ENCODE measurements at regions not wholly inside any gene's neighbourhood (a gene's known extent, or its start where the extent isn't known, plus 50 kb on each side); places are given as distances from the start of the nearest gene placed in this dataset.

GRCh38 chr2:71811726-71812125 is 335.9 kb downstream of the CYP26B1 start:
- no peak overlapping the region for H3K27ac ChIP-seq (ENCODE audit: low read depth, low read length)
- H3K79me2 ChIP-seq (ENCODE audit: control insufficient read depth, insufficient read depth, low read length, unreplicated experiment) = no peaks in the 10 kb centered on the region
- H3K27me3 ChIP-seq (ENCODE audit: insufficient read depth, low read length) = peaks cover 66% of the 10 kb centered on the region
- no peaks in the 10 kb centered on the region for H3K36me3 ChIP-seq (ENCODE audit: insufficient read depth, low read length)
- no peak overlapping the region for H3K4me3 ChIP-seq (ENCODE audit: low read depth, low read length)
- no peak overlapping the region for H2AFZ ChIP-seq (ENCODE audit: low read length, unreplicated experiment)
- no peaks in the 10 kb centered on the region for H3K4me1 ChIP-seq (ENCODE audit: control insufficient read depth, insufficient read depth, low read length, unreplicated experiment)

- Histone ChIP-seq H3K4me1 (ENCODE audit: control insufficient read depth, insufficient read depth, low read length, unreplicated experiment) (no peaks in the 10 kb centered on the region), H2AFZ (ENCODE audit: low read length, unreplicated experiment) (no peak overlapping the region), H3K27ac (ENCODE audit: low read depth, low read length) (no peak overlapping the region), H3K4me3 (ENCODE audit: low read depth, low read length) (no peak overlapping the region), H3K79me2 (ENCODE audit: control insufficient read depth, insufficient read depth, low read length, unreplicated experiment) (no peaks in the 10 kb centered on the region), H3K27me3 (ENCODE audit: insufficient read depth, low read length) (peaks cover 69% of the 10 kb centered on the region), H3K36me3 (ENCODE audit: insufficient read depth, low read length) (no peaks in the 10 kb centered on the region)
These were observed 336.5 kb downstream of the CYP26B1 start for GRCh38 chr2:71811157-71811556.

- no peak overlapping the region for H2AFZ ChIP-seq (ENCODE audit: low read length, unreplicated experiment)
- H3K4me1 ChIP-seq (ENCODE audit: control insufficient read depth, insufficient read depth, low read length, unreplicated experiment) = no peaks in the 10 kb centered on the region
- no peak overlapping the region for H3K27ac ChIP-seq (ENCODE audit: low read depth, low read length)
- H3K27me3 ChIP-seq (ENCODE audit: insufficient read depth, low read length) = peaks cover 51% of the 10 kb centered on the region
- H3K79me2 ChIP-seq (ENCODE audit: control insufficient read depth, insufficient read depth, low read length, unreplicated experiment) = no peaks in the 10 kb centered on the region
- H3K4me3 ChIP-seq (ENCODE audit: low read depth, low read length) = no peak overlapping the region
- H3K36me3 ChIP-seq (ENCODE audit: insufficient read depth, low read length) = no peaks in the 10 kb centered on the region
These were observed 339.8 kb downstream of the CYP26B1 start for GRCh38 chr2:71807581-71808451.

GRCh38 chr2:71806432-71806831 is 341.2 kb downstream of the CYP26B1 start:
- Histone ChIP-seq H3K79me2 (ENCODE audit: control insufficient read depth, insufficient read depth, low read length, unreplicated experiment) (no peaks in the 10 kb centered on the region), H3K4me1 (ENCODE audit: control insufficient read depth, insufficient read depth, low read length, unreplicated experiment) (no peaks in the 10 kb centered on the region), H3K36me3 (ENCODE audit: insufficient read depth, low read length) (no peaks in the 10 kb centered on the region), H3K27ac (ENCODE audit: low read depth, low read length) (no peak overlapping the region), H2AFZ (ENCODE audit: low read length, unreplicated experiment) (no peak overlapping the region), H3K27me3 (ENCODE audit: insufficient read depth, low read length) (peaks cover 50% of the 10 kb centered on the region), H3K4me3 (ENCODE audit: low read depth, low read length) (no peak overlapping the region)

- H3K79me2 ChIP-seq (ENCODE audit: control insufficient read depth, insufficient read depth, low read length, unreplicated experiment) = no peaks in the 10 kb centered on the region
- no peak overlapping the region for H3K27ac ChIP-seq (ENCODE audit: low read depth, low read length)
- H2AFZ ChIP-seq (ENCODE audit: low read length, unreplicated experiment) = no peak overlapping the region
- H3K4me3 ChIP-seq (ENCODE audit: low read depth, low read length) = no peak overlapping the region
- H3K36me3 ChIP-seq (ENCODE audit: insufficient read depth, low read length) = no peaks in the 10 kb centered on the region
- peaks cover 44% of the 10 kb centered on the region for H3K27me3 ChIP-seq (ENCODE audit: insufficient read depth, low read length)
- H3K4me1 ChIP-seq (ENCODE audit: control insufficient read depth, insufficient read depth, low read length, unreplicated experiment) = no peaks in the 10 kb centered on the region
These were observed 343.3 kb downstream of the CYP26B1 start for GRCh38 chr2:71804281-71804751.

GRCh38 chr2:71803398-71803797 is 344.3 kb downstream of the CYP26B1 start:
- no peak overlapping the region for H3K4me3 ChIP-seq (ENCODE audit: low read depth, low read length)
- H3K27ac ChIP-seq (ENCODE audit: low read depth, low read length) = no peak overlapping the region
- peaks cover 36% of the 10 kb centered on the region for H3K27me3 ChIP-seq (ENCODE audit: insufficient read depth, low read length)
- H3K79me2 ChIP-seq (ENCODE audit: control insufficient read depth, insufficient read depth, low read length, unreplicated experiment) = no peaks in the 10 kb centered on the region
- H2AFZ ChIP-seq (ENCODE audit: low read length, unreplicated experiment) = no peak overlapping the region
- no peaks in the 10 kb centered on the region for H3K36me3 ChIP-seq (ENCODE audit: insufficient read depth, low read length)
- no peaks in the 10 kb centered on the region for H3K4me1 ChIP-seq (ENCODE audit: control insufficient read depth, insufficient read depth, low read length, unreplicated experiment)

- Histone ChIP-seq H2AFZ (ENCODE audit: low read length, unreplicated experiment) (no peak overlapping the region), H3K27me3 (ENCODE audit: insufficient read depth, low read length) (peaks cover 29% of the 10 kb centered on the region), H3K36me3 (ENCODE audit: insufficient read depth, low read length) (no peaks in the 10 kb centered on the region), H3K27ac (ENCODE audit: low read depth, low read length) (no peak overlapping the region), H3K4me3 (ENCODE audit: low read depth, low read length) (no peak overlapping the region), H3K79me2 (ENCODE audit: control insufficient read depth, insufficient read depth, low read length, unreplicated experiment) (no peaks in the 10 kb centered on the region), H3K4me1 (ENCODE audit: control insufficient read depth, insufficient read depth, low read length, unreplicated experiment) (no peaks in the 10 kb centered on the region)
These were observed 345.1 kb downstream of the CYP26B1 start for GRCh38 chr2:71802556-71802955.

GRCh38 chr2:71801969-71802368 is 345.7 kb downstream of the CYP26B1 start:
- no peak overlapping the region for H3K27ac ChIP-seq (ENCODE audit: low read depth, low read length)
- H3K36me3 ChIP-seq (ENCODE audit: insufficient read depth, low read length) = no peaks in the 10 kb centered on the region
- H2AFZ ChIP-seq (ENCODE audit: low read length, unreplicated experiment) = no peak overlapping the region

GRCh38 chr2:71801556-71801955 is 346.1 kb downstream of the CYP26B1 start:
- H3K27ac ChIP-seq (ENCODE audit: low read depth, low read length) = no peak overlapping the region
- no peaks in the 10 kb centered on the region for H3K4me1 ChIP-seq (ENCODE audit: control insufficient read depth, insufficient read depth, low read length, unreplicated experiment)
- no peaks in the 10 kb centered on the region for H3K79me2 ChIP-seq (ENCODE audit: control insufficient read depth, insufficient read depth, low read length, unreplicated experiment)
- H2AFZ ChIP-seq (ENCODE audit: low read length, unreplicated experiment) = no peak overlapping the region
- no peak overlapping the region for H3K4me3 ChIP-seq (ENCODE audit: low read depth, low read length)
- no peaks in the 10 kb centered on the region for H3K36me3 ChIP-seq (ENCODE audit: insufficient read depth, low read length)
- H3K27me3 ChIP-seq (ENCODE audit: insufficient read depth, low read length) = peaks cover 19% of the 10 kb centered on the region; the same call in 1 of the 2 replicates

More at GRCh38 chr2:71801969-71802368, 345.7 kb downstream of the CYP26B1 start:
- no peaks in the 10 kb centered on the region for H3K79me2 ChIP-seq (ENCODE audit: control insufficient read depth, insufficient read depth, low read length, unreplicated experiment)
- H3K27me3 ChIP-seq (ENCODE audit: insufficient read depth, low read length) = peaks cover 23% of the 10 kb centered on the region; the same call in 1 of the 2 replicates
- H3K4me1 ChIP-seq (ENCODE audit: control insufficient read depth, insufficient read depth, low read length, unreplicated experiment) = no peaks in the 10 kb centered on the region
- H3K4me3 ChIP-seq (ENCODE audit: low read depth, low read length) = no peak overlapping the region

- no peak overlapping the region for H3K4me3 ChIP-seq (ENCODE audit: low read depth, low read length)
- H3K36me3 ChIP-seq (ENCODE audit: insufficient read depth, low read length) = no peaks in the 10 kb centered on the region
- no peak overlapping the region for H2AFZ ChIP-seq (ENCODE audit: low read length, unreplicated experiment)
- peaks cover 12% of the 10 kb centered on the region; the same call in 1 of the 2 replicates for H3K27me3 ChIP-seq (ENCODE audit: insufficient read depth, low read length)
- H3K79me2 ChIP-seq (ENCODE audit: control insufficient read depth, insufficient read depth, low read length, unreplicated experiment) = no peaks in the 10 kb centered on the region
- H3K4me1 ChIP-seq (ENCODE audit: control insufficient read depth, insufficient read depth, low read length, unreplicated experiment) = no peaks in the 10 kb centered on the region
- H3K27ac ChIP-seq (ENCODE audit: low read depth, low read length) = no peak overlapping the region
These were observed 346.8 kb downstream of the CYP26B1 start for GRCh38 chr2:71800851-71801250.
